ENCODE measurements at regions not wholly inside any gene's neighbourhood (a gene's known extent, or its start where the extent isn't known, plus 50 kb on each side); places are given as distances from the start of the nearest gene placed in this dataset.
A peak's percentile ranks its signal among the peaks of the same experiment; 100 is the strongest.

- peak; percentile 78 for TF ChIP-seq CTCF (IDR thresholded peaks at IDR 0.05; ENCODE audit: low read depth, low read length, missing control alignments)
- Histone ChIP-seq H3K4me3 (ENCODE audit: low read depth, low read length) (no peak overlapping the region), H3K36me3 (replicated peaks) (no peaks in the 10 kb centered on the region), H3K27me3 (replicated peaks) (no peaks in the 10 kb centered on the region), H3K27ac (no peak overlapping the region)
- in situ Hi-C loops (cut with HindIII; ENCODE audit: low pct_ligation_motif_present, low sequenced_read_pairs): no loop called here
- DNase-seq: peak; percentile 91
Measured at GRCh38 chr20:39885975-39886649, 802.9 kb downstream of the MAFB start.

GRCh38 chr20:39882806-39883205 is 806.2 kb downstream of the MAFB start:
- H3K27ac ChIP-seq: no peak overlapping the region
- DNase-seq: no peak
- no peaks in the 10 kb centered on the region for H3K27me3 ChIP-seq (replicated peaks)
- H3K4me3 ChIP-seq (ENCODE audit: low read depth, low read length): no peak overlapping the region
- H3K36me3 ChIP-seq (replicated peaks): no peaks in the 10 kb centered on the region
- in situ Hi-C loops (cut with HindIII; ENCODE audit: low pct_ligation_motif_present, low sequenced_read_pairs): no loop called here
- TF ChIP-seq CTCF (IDR thresholded peaks at IDR 0.05; ENCODE audit: low read depth, low read length, missing control alignments): no peak

- Histone ChIP-seq H3K4me3 (ENCODE audit: low read depth, low read length) (no peak overlapping the region), H3K36me3 (replicated peaks) (no peaks in the 10 kb centered on the region), H3K27ac (no peak overlapping the region), H3K27me3 (replicated peaks) (no peaks in the 10 kb centered on the region)
- in situ Hi-C loops (cut with HindIII; ENCODE audit: low pct_ligation_motif_present, low sequenced_read_pairs): no loop called here
- peak; percentile 51 for TF ChIP-seq CTCF (IDR thresholded peaks at IDR 0.05; ENCODE audit: low read depth, low read length, missing control alignments)
- DNase-seq: no peak
Measured at GRCh38 chr20:39880890-39881289, 808.1 kb downstream of the MAFB start.

GRCh38 chr20:39879296-39879695 is 809.7 kb downstream of the MAFB start:
- H3K4me3 ChIP-seq (ENCODE audit: low read depth, low read length): no peak overlapping the region
- DNase-seq: no peak
- no peaks in the 10 kb centered on the region for H3K36me3 ChIP-seq (replicated peaks)
- TF ChIP-seq CTCF (IDR thresholded peaks at IDR 0.05; ENCODE audit: low read depth, low read length, missing control alignments): no peak
- no peak overlapping the region for H3K27ac ChIP-seq
- H3K27me3 ChIP-seq (replicated peaks): no peaks in the 10 kb centered on the region
- in situ Hi-C loops (cut with HindIII; ENCODE audit: low pct_ligation_motif_present, low sequenced_read_pairs): no loop called here

GRCh38 chr20:39878809-39879208 is 810.2 kb downstream of the MAFB start:
- no peak for TF ChIP-seq CTCF (IDR thresholded peaks at IDR 0.05; ENCODE audit: low read depth, low read length, missing control alignments)
- in situ Hi-C loops (cut with HindIII; ENCODE audit: low pct_ligation_motif_present, low sequenced_read_pairs): no loop called here
- no peaks in the 10 kb centered on the region for H3K36me3 ChIP-seq (replicated peaks)
- no peak overlapping the region for H3K27ac ChIP-seq
- no peak for DNase-seq
- no peaks in the 10 kb centered on the region for H3K27me3 ChIP-seq (replicated peaks)
- no peak overlapping the region for H3K4me3 ChIP-seq (ENCODE audit: low read depth, low read length)

GRCh38 chr20:39878320-39878719 is 810.7 kb downstream of the MAFB start:
- in situ Hi-C loops (cut with HindIII; ENCODE audit: low pct_ligation_motif_present, low sequenced_read_pairs): no loop called here
- no peak overlapping the region for H3K4me3 ChIP-seq (ENCODE audit: low read depth, low read length)
- no peaks in the 10 kb centered on the region for H3K36me3 ChIP-seq (replicated peaks)
- H3K27ac ChIP-seq: no peak overlapping the region
- TF ChIP-seq CTCF (IDR thresholded peaks at IDR 0.05; ENCODE audit: low read depth, low read length, missing control alignments): no peak
- DNase-seq: no peak
- no peaks in the 10 kb centered on the region for H3K27me3 ChIP-seq (replicated peaks)
